GM12872 (cell line): ENCODE measurements at regions not wholly inside any gene's neighbourhood (a gene's known extent, or its start where the extent isn't known, plus 50 kb on each side); places are given as distances from the start of the nearest gene placed in this dataset.

Experiments used
- TF ChIP-seq, protein P1 (sequence below): IDR thresholded peaks from 3 replicates; pipeline ENCODE4 v1.5.1; 2011; ENCODE audit warnings: low read depth, mild to moderate bottlenecking, low read length, moderate library complexity; ENCODE audit not compliant: insufficient read depth

DNA sequence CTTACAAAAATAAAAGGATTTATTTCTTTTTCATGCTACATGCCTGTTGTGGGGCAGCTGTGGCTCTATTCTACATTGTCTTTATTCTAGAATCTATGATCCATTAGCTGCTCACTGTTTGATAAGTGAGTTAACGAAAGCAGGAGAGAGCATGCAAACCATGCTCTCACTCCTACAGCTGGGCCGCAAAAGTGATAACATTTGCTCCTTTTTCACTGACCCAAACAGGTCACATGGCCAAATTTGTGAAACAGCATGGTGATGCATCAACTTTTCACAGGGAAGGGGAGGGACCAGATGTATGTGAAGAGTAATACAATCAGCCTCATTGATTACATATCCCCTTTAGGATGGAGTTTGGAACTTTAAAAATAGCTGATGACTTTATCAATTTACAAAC, 456.9 kb upstream of the SYT1 start:
- TF ChIP-seq, protein P1, sequence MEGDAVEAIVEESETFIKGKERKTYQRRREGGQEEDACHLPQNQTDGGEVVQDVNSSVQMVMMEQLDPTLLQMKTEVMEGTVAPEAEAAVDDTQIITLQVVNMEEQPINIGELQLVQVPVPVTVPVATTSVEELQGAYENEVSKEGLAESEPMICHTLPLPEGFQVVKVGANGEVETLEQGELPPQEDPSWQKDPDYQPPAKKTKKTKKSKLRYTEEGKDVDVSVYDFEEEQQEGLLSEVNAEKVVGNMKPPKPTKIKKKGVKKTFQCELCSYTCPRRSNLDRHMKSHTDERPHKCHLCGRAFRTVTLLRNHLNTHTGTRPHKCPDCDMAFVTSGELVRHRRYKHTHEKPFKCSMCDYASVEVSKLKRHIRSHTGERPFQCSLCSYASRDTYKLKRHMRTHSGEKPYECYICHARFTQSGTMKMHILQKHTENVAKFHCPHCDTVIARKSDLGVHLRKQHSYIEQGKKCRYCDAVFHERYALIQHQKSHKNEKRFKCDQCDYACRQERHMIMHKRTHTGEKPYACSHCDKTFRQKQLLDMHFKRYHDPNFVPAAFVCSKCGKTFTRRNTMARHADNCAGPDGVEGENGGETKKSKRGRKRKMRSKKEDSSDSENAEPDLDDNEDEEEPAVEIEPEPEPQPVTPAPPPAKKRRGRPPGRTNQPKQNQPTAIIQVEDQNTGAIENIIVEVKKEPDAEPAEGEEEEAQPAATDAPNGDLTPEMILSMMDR: no peak

DNA sequence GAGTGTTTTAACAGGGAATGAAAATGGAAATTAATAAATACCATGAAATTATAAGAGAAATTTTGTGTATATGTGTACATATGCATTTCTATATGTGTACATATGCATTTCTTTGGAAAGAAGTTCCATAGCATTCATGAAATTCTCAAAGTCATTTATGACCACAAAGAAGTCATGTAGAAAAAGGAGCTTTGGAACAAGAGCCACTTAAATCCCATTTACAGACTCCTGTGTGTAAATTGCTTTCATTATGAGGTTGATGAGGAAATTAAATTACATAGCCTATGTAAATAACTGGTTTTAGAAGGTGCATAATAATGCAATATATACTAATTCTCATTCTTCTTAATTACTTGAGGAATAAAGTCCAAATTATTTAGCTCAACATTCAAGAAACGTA, 450.5 kb upstream of the SYT1 start:
- TF ChIP-seq, protein P1: no peak

DNA sequence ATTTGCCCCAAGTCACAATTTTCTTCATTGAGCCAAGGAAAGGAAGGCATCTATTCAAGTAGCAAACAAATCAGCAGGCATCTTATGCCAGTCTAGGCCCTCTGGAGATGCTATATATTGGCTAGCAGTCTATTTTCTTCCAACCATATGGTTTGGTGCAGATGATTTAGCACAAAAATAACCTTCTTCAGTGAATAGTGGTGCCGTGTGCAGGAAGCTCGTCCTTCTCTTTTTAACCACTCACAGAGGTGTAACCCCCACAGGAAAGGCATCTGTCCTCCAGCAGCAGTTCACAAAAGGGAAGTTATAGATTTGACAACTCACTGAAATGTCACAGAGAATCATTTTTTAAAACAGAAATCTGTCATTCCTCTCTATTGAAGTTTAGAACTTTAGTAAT, 445.7 kb upstream of the SYT1 start:
- TF ChIP-seq, protein P1: no peak

DNA sequence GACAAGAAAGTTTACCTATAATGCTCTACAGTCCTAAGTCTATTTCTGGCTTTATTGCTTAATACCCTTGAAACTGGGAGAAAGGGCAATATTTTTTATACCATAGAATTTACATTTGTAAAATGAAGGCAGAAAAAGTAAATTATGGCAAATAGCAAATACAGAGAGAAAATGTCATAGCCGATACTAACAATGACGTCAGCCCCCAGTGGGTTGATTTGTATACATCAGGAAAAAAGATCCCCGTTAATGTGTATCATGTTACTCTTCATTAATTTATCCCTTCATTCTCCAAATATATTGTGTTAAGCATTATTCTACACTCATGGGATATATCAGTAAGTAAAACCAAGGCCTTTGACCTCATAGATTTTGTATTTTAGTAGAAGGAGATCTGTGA, 445.1 kb upstream of the SYT1 start:
- TF ChIP-seq, protein P1: no peak

DNA sequence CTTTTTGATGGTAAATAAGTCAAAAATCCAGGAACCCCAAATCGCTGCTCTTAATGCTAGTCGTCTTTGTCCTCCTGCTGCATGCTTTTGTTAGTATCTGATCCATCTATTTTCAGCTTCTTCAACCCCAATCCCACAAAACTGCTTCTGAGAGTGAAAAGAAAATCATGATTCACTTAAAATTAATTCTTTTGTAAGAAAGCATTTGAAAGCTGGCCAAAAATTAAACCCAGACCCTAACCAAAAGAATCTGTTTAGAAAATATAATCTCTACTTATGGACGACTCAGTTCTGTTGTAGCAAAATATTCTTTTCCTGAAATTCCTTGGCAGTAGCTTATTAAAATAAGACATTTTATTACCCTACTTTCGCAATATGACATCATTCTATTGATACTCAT, 443.6 kb upstream of the SYT1 start:
- TF ChIP-seq, protein P1: no peak

DNA sequence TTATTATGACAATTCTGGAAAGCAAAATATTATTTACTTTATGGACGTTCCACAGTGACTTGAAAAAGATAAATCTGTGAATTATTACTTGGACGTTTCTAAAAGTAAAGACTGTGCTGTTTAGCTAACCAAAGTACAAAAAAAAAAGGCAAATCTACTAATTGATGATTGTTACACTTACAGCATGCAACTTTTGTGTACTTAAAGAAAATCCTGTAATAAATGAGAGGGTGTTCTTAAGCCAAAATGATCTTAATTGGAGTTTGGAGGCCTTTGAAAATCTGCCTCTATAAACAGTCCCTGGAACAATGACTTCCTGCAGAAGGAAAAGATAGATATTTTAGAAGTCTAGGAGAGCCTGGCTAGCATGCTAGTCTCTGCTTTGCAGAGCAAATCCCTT, 434.0 kb upstream of the SYT1 start:
- TF ChIP-seq, protein P1: no peak

DNA sequence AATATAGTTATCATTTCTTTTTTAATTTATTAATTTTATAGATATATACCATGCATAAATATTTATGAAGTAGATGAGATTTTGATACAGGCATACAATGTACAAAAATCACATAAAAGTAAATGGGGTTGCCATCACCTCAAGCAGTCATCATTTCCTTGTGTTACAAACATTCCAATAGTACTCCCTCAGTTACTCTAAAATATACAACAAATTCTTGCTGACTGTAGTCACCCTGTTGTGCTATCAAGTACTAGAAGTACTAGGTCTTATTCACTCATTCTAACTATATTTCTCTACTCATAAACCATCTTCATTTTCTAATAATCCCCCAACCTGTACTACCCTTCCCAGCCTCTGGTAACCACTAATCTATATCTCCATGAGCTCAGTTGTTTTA, 432.6 kb upstream of the SYT1 start:
- TF ChIP-seq, protein P1: no peak

DNA sequence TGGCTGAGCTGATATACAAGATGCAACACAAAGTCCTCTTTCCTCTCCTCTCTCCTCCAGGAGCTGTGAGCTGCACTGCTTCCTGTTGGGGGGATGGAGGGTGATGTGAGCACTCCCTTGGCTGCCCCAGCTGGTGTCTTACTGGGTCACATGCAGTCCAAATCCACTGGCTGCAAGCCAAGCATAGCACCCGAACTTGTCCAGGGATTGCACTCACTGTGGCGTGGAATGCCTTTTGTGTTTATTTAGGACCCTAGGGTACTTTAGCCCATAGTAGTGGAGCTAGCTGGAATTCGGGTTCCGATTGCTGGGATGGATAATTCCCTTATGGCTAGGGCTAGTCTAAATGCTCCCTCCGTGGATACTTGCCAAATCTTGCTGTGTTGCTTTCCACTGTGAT, 424.9 kb upstream of the SYT1 start:
- TF ChIP-seq, protein P1: no peak
